H1 (cell line): ENCODE measurements at regions not wholly inside any gene's neighbourhood (a gene's known extent, or its start where the extent isn't known, plus 50 kb on each side); places are given as distances from the start of the nearest gene placed in this dataset.

Experiments
- CTCF ChIA-PET: fragments of 300-600 bp; sonication (Branson Sonifier 250); formaldehyde crosslinking; loops from one replicate; lab custom pipeline; 2021; ENCODE audit not compliant: partially characterized antibody; lab: Charles Lee
- POLR2A ChIA-PET: fragments of 300-600 bp; sonication (Branson Sonifier 250); formaldehyde crosslinking; loops from one replicate; lab custom pipeline; 2021; ENCODE audit warnings: inconsistent platforms; ENCODE audit not compliant: partially characterized antibody; lab: Charles Lee
- DNase-seq, 2 experiments: peaks; one replicate each; pipeline versions ENCODE4 v3.0.0 to v3.0.0-alpha.2; 2010 to 2022; ENCODE audit warnings: low spot score in 2 of 2, low read depth in 1 of 2, mixed read lengths in 1 of 2
- FAIRE-seq: peaks from 2 replicates; lab custom pipeline; 2011; peaks lifted over from hg19 to GRCh38; lab: Jason Lieb, UNC
- H2AFZ ChIP-seq: 2 replicates; pipeline ENCODE4 v1.8.1; 2012; ENCODE audit warnings: low read length, inconsistent platforms
- H2AK5ac ChIP-seq: 2 replicates; pipeline ENCODE4 v1.6.1; 2013; ENCODE audit warnings: low read depth, low read length
- H2BK120ac ChIP-seq: replicated peaks from 2 replicates; pipeline ENCODE3; 2013; ENCODE audit warnings: low read depth, low read length, inconsistent platforms
- H2BK12ac ChIP-seq: 2 replicates; pipeline ENCODE4 v1.6.1; 2013; ENCODE audit warnings: low read depth, low read length
- H2BK15ac ChIP-seq: 2 replicates; pipeline ENCODE4 v1.6.1; 2013; ENCODE audit warnings: low read length
- H2BK20ac ChIP-seq: 2 replicates; pipeline ENCODE4 v1.6.1; 2013; ENCODE audit warnings: low read length
- H2BK5ac ChIP-seq: 2 replicates; pipeline ENCODE4 v1.6.1; 2013; ENCODE audit warnings: low read depth, low read length
- H3K14ac ChIP-seq: 2 replicates; pipeline ENCODE4 v1.6.1; 2013; ENCODE audit warnings: inconsistent platforms; ENCODE audit not compliant: insufficient read length
- H3K18ac ChIP-seq: 2 replicates; pipeline ENCODE4 v1.6.1; 2013; ENCODE audit warnings: low read length; ENCODE audit errors: extremely low read depth
- H3K23ac ChIP-seq: 2 replicates; pipeline ENCODE4 v1.6.1; 2013; ENCODE audit warnings: inconsistent platforms; ENCODE audit not compliant: insufficient read length
- H3K23me2 ChIP-seq: 2 replicates; pipeline ENCODE4 v1.6.1; 2013; ENCODE audit warnings: low read depth, low read length
- H3K27ac ChIP-seq: 2 replicates; pipeline ENCODE4 v1.6.1; 2011; ENCODE audit warnings: low read depth, low read length, inconsistent platforms
- H3K27me3 ChIP-seq, 4 experiments: replicated peaks in 1 of 4; 1 replicate in 1 of 4; 2 replicates in 3 of 4; pipeline versions ENCODE4 v1.6.1 to v1.8.1; 2011 to 2013; ENCODE audit warnings: low read length in 3 of 4, mild to moderate bottlenecking in 3 of 4, inconsistent platforms in 2 of 4, mixed read lengths in 2 of 4, moderate library complexity in 1 of 4; ENCODE audit not compliant: control insufficient read depth in 3 of 4, insufficient read depth in 3 of 4; ENCODE audit errors: extremely low read depth in 1 of 4
- H3K36me3 ChIP-seq, 4 experiments: 2 replicates each; pipeline versions ENCODE4 v1.6.1 to v1.8.1; 2011 to 2013; ENCODE audit warnings: mild to moderate bottlenecking in 4 of 4, low read length in 3 of 4, moderate library complexity in 2 of 4, control low read depth in 1 of 4, inconsistent platforms in 1 of 4; ENCODE audit not compliant: insufficient read depth in 4 of 4, control insufficient read depth in 2 of 4
- H3K4ac ChIP-seq: replicated peaks from 2 replicates; pipeline ENCODE3; 2013; ENCODE audit warnings: low read length, low read depth, mixed read lengths, inconsistent platforms; ENCODE audit not compliant: insufficient read length
- H3K4me1 ChIP-seq, 4 experiments: replicated peaks in 1 of 4; 1 replicate in 1 of 4; 2 replicates in 3 of 4; pipeline versions ENCODE4 v1.6.1 to v1.8.1; 2011 to 2013; ENCODE audit warnings: low read length in 3 of 4, inconsistent platforms in 2 of 4, mixed read lengths in 1 of 4; ENCODE audit not compliant: insufficient read depth in 4 of 4, control insufficient read depth in 3 of 4
- H3K4me2 ChIP-seq, 2 experiments: 2 replicates each; pipeline versions ENCODE4 v1.6.1 to v1.8.1; 2011 to 2013; ENCODE audit warnings: low read depth in 2 of 2, low read length in 2 of 2, control low read depth in 1 of 2, inconsistent platforms in 1 of 2, mild to moderate bottlenecking in 1 of 2; ENCODE audit not compliant: insufficient read depth in 1 of 2
- H3K4me3 ChIP-seq, 4 experiments: fragments of 200-600, 300-600 bp in 1 of 4; sonication (generic), shearing (Covaris generic), sonication (Bioruptor Twin) in 1 of 4; 2 replicates each; pipeline versions ENCODE4 v1.5.1 to v1.8.1; 2011 to 2016; ENCODE audit warnings: low read length in 4 of 4, low read depth in 3 of 4, control low read depth in 2 of 4, inconsistent platforms in 2 of 4, mild to moderate bottlenecking in 2 of 4, mixed read lengths in 1 of 4, moderate library complexity in 1 of 4; ENCODE audit not compliant: insufficient read depth in 2 of 4; ENCODE audit errors: extremely low read depth in 1 of 4
- H3K56ac ChIP-seq: replicated peaks from 2 replicates; pipeline ENCODE3; 2013; ENCODE audit warnings: low read depth, mild to moderate bottlenecking, mixed read lengths, low read length, inconsistent platforms; ENCODE audit not compliant: insufficient read length
- H3K79me1 ChIP-seq: 2 replicates; pipeline ENCODE4 v1.6.1; 2013; ENCODE audit warnings: low read depth, low read length, control low read depth
- H3K79me2 ChIP-seq, 2 experiments: 2 replicates each; pipeline versions ENCODE4 v1.6.1 to v1.8.1; 2012 to 2013; ENCODE audit warnings: low read length in 2 of 2, mild to moderate bottlenecking in 2 of 2, inconsistent platforms in 1 of 2; ENCODE audit not compliant: insufficient read depth in 2 of 2, control insufficient read depth in 1 of 2
- H3K9ac ChIP-seq, 4 experiments: replicated peaks in 1 of 4; 1 replicate in 1 of 4; 2 replicates in 3 of 4; pipeline versions ENCODE4 v1.6.1 to v1.8.1; 2011 to 2013; ENCODE audit warnings: low read depth in 3 of 4, low read length in 3 of 4, control low read depth in 2 of 4, mild to moderate bottlenecking in 2 of 4, moderate library complexity in 2 of 4, inconsistent platforms in 1 of 4; ENCODE audit errors: extremely low read depth in 1 of 4
- H3K9me3 ChIP-seq, 2 experiments: 2 replicates each; pipeline versions ENCODE4 v1.6.1 to v1.8.1; 2012 to 2013; ENCODE audit warnings: mild to moderate bottlenecking in 2 of 2, moderate library complexity in 2 of 2, control low read depth in 1 of 2, inconsistent platforms in 1 of 2, low read depth in 1 of 2, low read length in 1 of 2, mixed read lengths in 1 of 2; ENCODE audit not compliant: insufficient read depth in 2 of 2
- H4K20me1 ChIP-seq, 2 experiments: replicated peaks in 1 of 2; 2 replicates each; pipeline versions ENCODE3 to v1.8.1; 2011 to 2013; ENCODE audit warnings: inconsistent platforms in 2 of 2, low read length in 2 of 2, mild to moderate bottlenecking in 1 of 2; ENCODE audit not compliant: insufficient read depth in 2 of 2, control insufficient read depth in 1 of 2
- H4K5ac ChIP-seq: 2 replicates; pipeline ENCODE4 v1.6.1; 2013; ENCODE audit warnings: low read length, low read depth, mixed read lengths, inconsistent platforms; ENCODE audit not compliant: insufficient read length
- H4K8ac ChIP-seq: 2 replicates; pipeline ENCODE4 v1.8.0; 2013; ENCODE audit warnings: mild to moderate bottlenecking, moderate library complexity, low read length, inconsistent platforms; ENCODE audit not compliant: insufficient read depth; ENCODE audit errors: extremely low read depth
- H4K91ac ChIP-seq: replicated peaks from 2 replicates; pipeline ENCODE3; 2013; ENCODE audit warnings: low read length, mixed read lengths, inconsistent platforms; ENCODE audit not compliant: insufficient read length
- BCL11A ChIP-seq, 2 experiments: IDR thresholded peaks; one replicate each; pipeline ENCODE4 v1.6.1; 2011; ENCODE audit warnings: low read depth in 2 of 2, low read length in 2 of 2, mild to moderate bottlenecking in 2 of 2
- JUND ChIP-seq: IDR thresholded peaks from 2 replicates; pipeline ENCODE4 v1.6.1; 2011; ENCODE audit warnings: mild to moderate bottlenecking, improper control_type of control experiment, low read length
- RBBP5 ChIP-seq: IDR thresholded peaks from 2 replicates; pipeline ENCODE4 v1.7.1; 2012; ENCODE audit warnings: low read depth, mild to moderate bottlenecking, inconsistent platforms, low read length, moderate library complexity, borderline replicate concordance
- WGBS, 2 experiments: shearing (Covaris generic) in 1 of 2; methylation state at CpG; one replicate each; pipeline versions ENCODE4 v1.1.6 to v1.1.7; 2013 to 2015; ENCODE audit warnings: low lambda C conversion rate in 2 of 2, mixed read lengths in 2 of 2, inconsistent platforms in 1 of 2, low coverage in 1 of 2, missing lambda C conversion rate in 1 of 2; ENCODE audit not compliant: insufficient replicate concordance in 2 of 2, insufficient coverage in 1 of 2, insufficient read length in 1 of 2; ENCODE audit errors: extremely low coverage in 1 of 2, missing lambda C conversion rate in 1 of 2; 5-methylcytosine and 5-hydroxymethylcytosine counted together

- Histone ChIP-seq H3K4me2 (no peak overlapping the region; a peak in 1 of 4 replicates), H4K20me1 (no peaks in the 10 kb centered on the region), H3K4me1 (peaks cover 0 to 5% (median 2%) of the 10 kb centered on the region in 4 experiments; a peak in 4 of 7 replicates), H3K4me3 (no peak overlapping the region), H3K23me2 (no peaks in the 10 kb centered on the region), H2AFZ (peak overlapping the region; percentile 66; the same call in 1 of the 2 replicates), H3K36me3 (no peaks in the 10 kb centered on the region), H3K27me3 (no peaks in the 10 kb centered on the region), H3K14ac (no peak overlapping the region), H3K27ac (no peak overlapping the region), H3K23ac (no peak overlapping the region), H3K4ac (no peak overlapping the region), H3K9ac (no peak overlapping the region), H2BK20ac (0 out of 2 replicates have a peak overlapping the region, but pooled peaks have one; percentile 52), H3K79me1 (no peaks in the 10 kb centered on the region), H3K79me2 (no peaks in the 10 kb centered on the region), H2BK12ac (no peak overlapping the region), H3K56ac (no peak overlapping the region), H2BK15ac (no peak overlapping the region; the same call in 1 of the 2 replicates), H2BK120ac (no peak overlapping the region), H3K9me3 (no peaks in the 10 kb centered on the region), H4K8ac (no peak overlapping the region), H2BK5ac (no peak overlapping the region; the same call in 1 of the 2 replicates), H2AK5ac (no peak overlapping the region), H4K5ac (no peak overlapping the region), H3K18ac (no peak overlapping the region), H4K91ac (no peak overlapping the region)
- WGBS, 2 experiments: 86% methylated on average over 7 of the region's 7 CpGs; no CpG with 5 or more reads in 1 of the 2 experiments
- POLR2A ChIA-PET: no interaction called here
- DNase-seq (no peak), FAIRE-seq (no peak)
- CTCF ChIA-PET: interaction anchor here (1.2 to 1.9 kb wide), 2 partner anchors 30 to 203 kb away, joined by 3 to 5 read pairs; no protein-coding TSS in a partner anchor
- TF ChIP-seq JUND: no peak
- no peak for TF ChIP-seq BCL11A (IDR thresholded peaks at IDR 0.05; ENCODE audit: low read depth in 2 of 2, low read length in 2 of 2)
- TF ChIP-seq RBBP5: no peak
These were observed 198.6 kb upstream of the BCL6 start for GRCh38 chr3:187943677-187944389.
